Anterior cingulate cortex (tissue), 58 donors: ENCODE measurements at regions not wholly inside any gene's neighbourhood (a gene's known extent, or its start where the extent isn't known, plus 50 kb on each side); places are given as distances from the start of the nearest gene placed in this dataset.

Experiments
- DNase-seq, 58 donors: peaks; one replicate each; lab custom pipeline; 2025; lab: John Stamatoyannopoulos, UW

DNA sequence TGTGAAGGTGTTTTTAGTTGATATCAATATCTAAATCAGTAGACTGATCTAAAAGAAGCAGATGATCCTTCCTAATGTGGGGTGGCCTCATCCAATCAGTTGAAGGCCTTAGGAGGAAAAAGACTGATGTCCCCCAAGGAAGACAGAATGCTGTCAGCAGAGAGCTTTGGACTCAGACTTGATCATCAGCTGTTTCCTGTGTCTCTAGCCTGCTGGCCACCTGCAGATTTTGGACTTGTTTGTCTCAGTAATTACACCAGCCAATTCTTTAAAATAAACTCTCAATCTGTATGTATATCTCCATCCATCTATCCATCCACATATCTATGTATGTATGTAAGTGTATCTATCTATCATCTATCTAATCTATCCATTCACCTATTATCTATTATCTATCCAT lies 301.3 kb downstream of the LPIN1 start:
- DNase-seq: no peak

DNA sequence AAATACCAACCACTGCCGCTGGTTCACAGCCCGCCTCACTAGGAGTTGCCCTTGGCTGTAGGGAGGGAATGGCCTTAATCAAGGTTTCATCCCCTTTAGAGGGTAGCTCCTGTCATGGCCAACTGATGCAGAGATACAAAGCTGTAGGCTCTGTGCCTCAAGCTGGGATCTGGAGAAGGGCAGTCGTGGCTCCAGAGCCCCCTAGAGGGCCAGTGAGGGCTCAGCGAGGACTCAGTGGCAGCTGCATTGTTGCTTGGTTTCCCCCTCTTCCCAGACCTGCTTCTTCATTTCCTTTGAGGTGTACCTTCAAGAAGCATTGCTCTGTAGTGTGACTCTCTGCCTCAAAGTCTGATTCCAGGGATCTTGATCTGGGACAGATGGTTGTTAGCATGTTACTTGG lies 302.1 kb downstream of the LPIN1 start:
- DNase-seq: no peak

- DNase-seq: no peak
Observed at GRCh38 chr2:12050396-12050795, 304.0 kb downstream of the LPIN1 start.

DNA sequence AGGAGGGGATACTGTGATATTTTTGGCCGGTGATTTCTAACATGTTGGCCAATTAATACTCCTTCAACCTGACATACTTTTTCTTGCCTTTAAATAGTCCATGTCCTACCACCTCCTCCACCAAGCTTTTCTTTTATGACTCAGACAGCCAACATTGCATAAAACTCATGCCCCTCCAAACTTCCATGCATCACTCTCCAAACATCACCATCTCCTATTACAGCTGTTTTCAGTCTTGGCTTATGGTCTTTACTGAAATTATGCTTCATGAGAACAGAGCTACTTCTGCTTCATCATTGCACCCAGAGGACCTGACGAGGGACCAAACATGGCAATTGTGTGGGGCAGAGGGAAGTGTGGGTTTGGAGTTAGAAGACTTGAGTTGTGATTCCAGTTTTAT lies 305.4 kb downstream of the LPIN1 start:
- DNase-seq: no peak

GRCh38 chr2:12052796-12053195 lies 306.4 kb downstream of the LPIN1 start:
- no peak for DNase-seq

- DNase-seq: no peak
Observed at GRCh38 chr2:12054956-12055618, 308.7 kb downstream of the LPIN1 start.

GRCh38 chr2:12057436-12058166 lies 311.2 kb downstream of the LPIN1 start:
- peak in 2 of 58 donors; percentile 8 to 20 for DNase-seq

GRCh38 chr2:12059616-12060441 lies 313.4 kb downstream of the LPIN1 start:
- no peak for DNase-seq

DNA sequence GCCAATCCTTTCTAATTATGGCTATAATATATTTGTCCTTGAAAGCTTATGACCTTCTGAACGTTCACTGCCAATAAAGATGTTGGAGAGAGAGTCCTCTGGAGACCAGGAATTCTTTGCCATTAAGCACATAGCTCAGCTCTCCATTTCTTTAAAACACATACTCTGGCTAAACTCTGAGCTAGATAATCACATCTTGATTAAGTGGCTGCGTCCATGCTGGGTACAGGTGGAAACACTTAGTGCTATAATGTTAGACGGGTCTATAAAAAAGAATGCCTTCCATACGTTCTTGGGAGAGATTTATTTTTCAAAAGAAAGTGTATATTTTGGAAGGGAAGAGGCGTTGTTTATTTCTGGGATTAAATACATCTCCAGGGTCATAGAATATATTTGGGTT lies 314.5 kb downstream of the LPIN1 start:
- DNase-seq: no peak

DNA sequence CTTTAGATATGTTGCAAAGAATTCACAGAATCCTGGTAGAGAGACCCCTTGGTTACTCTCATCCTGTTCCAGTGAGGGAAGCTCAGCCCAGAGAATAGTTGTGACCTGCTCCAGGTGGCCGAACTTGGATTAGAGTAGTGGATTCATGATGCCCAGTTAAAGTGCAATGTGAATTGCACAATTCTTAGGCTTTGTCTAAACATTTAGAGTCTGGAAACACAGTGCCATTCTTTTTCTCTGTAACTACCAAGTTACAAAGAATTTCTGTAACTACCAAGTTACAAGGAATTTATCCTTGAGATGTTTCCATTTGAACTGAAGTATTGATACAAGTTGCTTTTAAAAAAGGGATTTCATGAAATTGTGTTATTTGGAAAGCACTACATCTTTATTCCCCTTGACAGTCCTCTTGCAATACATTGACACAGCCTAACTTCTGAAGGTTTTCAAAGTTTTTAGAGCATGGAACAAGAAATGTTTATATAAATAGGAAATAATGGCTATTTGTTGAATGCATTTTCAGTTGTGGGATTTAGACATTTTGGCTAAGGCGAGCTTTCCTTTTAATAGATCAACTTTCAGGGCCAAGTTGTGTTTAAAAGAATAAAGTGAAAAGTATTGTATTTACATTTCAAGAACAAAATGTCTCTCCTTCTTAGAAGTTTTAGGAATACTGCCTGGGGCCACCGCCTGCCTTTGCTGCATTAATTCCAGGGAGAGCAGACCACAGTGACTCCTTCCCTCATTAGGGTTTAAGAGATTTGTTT lies 315.0 kb downstream of the LPIN1 start:
- DNase-seq: no peak

GRCh38 chr2:12062053-12062395 lies 315.6 kb downstream of the LPIN1 start:
- DNase-seq: no peak

DNA sequence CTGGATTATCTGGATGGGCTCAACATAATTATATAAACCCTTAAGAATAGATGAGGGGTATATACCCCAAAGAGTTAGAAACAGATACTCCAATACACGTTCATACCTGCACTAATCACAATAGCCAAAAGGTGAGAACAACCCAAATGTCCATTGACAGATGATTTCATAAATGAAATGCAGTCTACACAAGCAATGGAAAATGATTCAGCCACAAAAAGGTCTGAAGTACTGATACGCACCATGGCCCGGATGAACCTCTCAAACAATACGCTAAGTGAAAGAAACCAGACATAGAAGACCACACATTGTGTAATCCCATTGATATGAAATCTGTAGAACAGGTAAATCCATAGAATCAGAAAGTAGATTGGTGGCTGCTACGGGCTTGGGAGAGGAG lies 316.8 kb downstream of the LPIN1 start:
- no peak for DNase-seq

DNA sequence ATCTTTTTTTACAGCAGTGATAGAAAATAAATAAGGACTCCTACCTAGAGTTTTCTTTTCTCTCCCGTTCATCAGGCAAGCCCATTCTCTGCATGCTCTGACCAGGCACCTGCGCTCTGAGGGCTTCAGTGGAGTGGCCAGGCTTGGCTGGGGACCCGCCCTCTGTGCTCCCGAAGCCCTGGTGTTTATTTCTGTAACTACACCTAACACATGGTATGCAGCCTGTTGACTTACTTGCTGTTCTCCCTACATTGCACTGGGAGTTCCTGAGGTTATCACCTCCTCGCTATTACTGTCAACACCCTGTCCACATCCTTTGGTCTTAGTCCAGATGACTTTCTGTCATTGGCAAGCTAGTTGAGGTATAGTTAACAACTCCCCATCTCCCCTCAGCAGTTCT lies 317.7 kb downstream of the LPIN1 start:
- DNase-seq: no peak

GRCh38 chr2:12066116-12066515 lies 319.7 kb downstream of the LPIN1 start:
- DNase-seq: no peak

GRCh38 chr2:12066986-12067385 lies 320.6 kb downstream of the LPIN1 start:
- no peak for DNase-seq

DNA sequence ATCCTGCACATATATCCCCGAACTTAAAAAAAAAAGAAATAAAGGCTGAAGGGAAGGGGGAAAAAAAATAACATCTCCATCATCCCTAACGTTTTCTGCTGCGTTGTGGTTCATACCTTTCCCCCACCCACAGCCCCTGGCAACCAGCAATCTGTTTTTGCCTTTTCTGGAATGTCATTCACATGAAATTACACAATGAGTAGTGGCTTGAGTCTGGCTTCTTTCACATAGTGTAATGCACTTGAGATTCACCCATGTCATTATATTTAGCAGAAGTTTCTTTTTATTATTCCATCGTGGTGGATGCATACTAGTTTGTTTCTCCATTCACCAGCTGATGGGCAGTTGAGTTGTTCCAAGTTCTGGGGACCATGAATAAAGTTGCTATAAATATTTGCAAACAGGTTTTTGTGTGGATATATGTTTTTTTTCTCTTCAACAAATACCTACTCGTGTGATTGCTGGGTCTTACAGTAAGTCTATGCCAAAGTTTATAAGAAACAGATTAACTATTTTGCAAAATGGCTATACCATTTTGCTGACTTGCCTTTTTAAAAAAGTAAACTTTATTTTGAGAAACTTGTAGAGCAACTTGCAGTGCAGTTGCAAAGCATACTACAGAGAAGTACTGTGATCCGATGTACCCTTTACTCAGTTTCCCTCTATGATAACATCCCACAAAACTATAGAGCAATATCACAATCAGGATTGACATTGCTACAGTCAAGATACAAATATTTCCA lies 322.5 kb downstream of the LPIN1 start:
- no peak for DNase-seq

GRCh38 chr2:12070153-12070552 lies 323.7 kb downstream of the LPIN1 start:
- DNase-seq: no peak

- DNase-seq: no peak
Observed at GRCh38 chr2:12070581-12070980, 324.1 kb downstream of the LPIN1 start.

GRCh38 chr2:12071318-12071717 lies 324.9 kb downstream of the LPIN1 start:
- no peak for DNase-seq

GRCh38 chr2:12073217-12073852 lies 326.9 kb downstream of the LPIN1 start:
- no peak for DNase-seq
